ENCODE measurements at regions not wholly inside any gene's neighbourhood (a gene's known extent, or its start where the extent isn't known, plus 50 kb on each side); places are given as distances from the start of the nearest gene placed in this dataset.

- DNase-seq (ENCODE audit: low spot score), result no peak
Measured at GRCh38 chr14:82445810-82446570, 912.3 kb upstream of the SEL1L start.

DNA sequence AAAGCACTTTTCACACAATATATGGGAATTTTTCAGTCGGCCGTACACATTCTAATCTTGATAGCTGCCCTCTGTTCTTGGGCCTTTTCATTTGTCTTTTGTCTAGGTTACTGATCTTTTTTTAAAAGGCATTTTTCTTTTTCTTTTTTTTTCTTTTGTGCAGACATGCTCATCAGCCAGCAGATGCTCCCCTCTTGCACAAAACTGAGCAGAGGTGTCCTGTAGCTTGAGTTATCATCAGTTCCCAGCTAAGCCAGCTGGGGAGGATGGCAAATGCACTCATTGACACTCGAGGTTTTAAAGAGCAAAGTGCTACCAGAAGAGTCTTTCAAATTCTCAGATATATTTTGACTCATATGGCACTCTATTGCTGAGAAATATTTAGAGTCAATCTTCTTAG lies 913.9 kb upstream of the SEL1L start:
- no peak for DNase-seq (ENCODE audit: low spot score)

DNA sequence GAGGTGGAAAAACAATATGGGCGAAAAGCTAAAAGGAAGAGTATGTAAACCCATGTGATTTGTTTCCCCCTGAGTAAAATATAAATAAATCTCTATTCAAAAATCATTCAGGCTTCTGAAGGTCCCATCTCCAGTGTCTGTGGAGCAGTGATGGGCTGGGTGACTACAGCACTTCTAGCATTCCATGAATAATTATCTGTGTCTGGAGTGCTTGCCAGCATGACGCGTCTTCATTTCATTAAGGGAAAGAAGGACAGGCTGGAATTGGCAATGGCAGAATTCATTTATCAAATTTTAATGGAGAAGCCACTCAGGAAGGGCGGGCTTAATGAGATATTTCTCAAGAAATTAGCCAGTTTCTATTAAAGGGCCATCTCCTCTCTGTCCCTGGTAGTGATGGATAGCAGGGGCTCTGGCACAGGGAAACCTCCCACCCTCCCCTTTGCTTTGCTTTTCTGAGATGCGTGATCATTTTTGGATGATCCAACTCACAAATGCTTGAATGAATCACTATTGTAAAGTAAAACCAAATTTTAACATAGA lies 916.3 kb upstream of the SEL1L start:
- no peak for DNase-seq (ENCODE audit: low spot score)

- DNase-seq (ENCODE audit: low spot score), result no peak
Measured at GRCh38 chr14:82451675-82452074, 918.0 kb upstream of the SEL1L start.

- no peak for DNase-seq (ENCODE audit: low spot score)
Measured at GRCh38 chr14:82482345-82482744, 948.7 kb upstream of the SEL1L start.

DNA sequence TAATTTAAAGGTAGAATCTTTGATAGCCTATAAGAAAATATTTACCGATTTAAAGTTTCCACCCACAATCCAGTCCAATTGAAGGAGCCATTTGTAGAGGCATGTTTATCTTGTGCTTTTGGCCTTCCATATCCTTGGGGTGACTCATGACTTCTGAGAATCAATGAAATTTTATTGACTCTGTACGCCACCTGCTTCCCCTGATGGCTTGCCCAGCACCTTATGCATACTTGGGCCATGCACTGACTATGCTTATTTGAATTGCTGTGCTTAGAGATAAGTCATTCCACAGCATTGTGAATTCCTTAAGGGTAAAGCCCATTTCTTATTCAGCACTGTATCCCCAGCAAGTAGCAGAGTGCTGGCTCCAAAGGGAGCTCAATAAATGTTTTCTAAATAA lies 954.8 kb upstream of the SEL1L start:
- DNase-seq (ENCODE audit: low spot score), result no peak

DNA sequence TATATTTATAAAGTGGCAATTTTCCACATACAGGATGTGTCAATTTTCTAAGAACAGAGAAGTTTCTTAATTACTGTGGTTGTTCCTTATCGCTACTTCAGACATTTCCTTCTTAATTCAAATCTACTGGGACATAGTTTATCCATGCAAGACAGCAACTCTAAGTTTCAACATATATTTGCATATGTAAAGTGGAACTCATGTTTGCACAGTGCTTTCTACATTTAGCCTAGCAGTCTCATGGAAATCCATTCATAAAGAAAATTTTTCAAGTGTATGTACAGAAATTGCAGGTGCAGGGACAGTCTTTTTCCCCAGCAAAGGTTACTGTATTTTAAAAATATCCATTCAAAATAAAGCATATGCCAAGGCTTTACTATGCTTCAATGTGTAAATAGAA lies 956.7 kb upstream of the SEL1L start:
- no peak for DNase-seq (ENCODE audit: low spot score)

DNA sequence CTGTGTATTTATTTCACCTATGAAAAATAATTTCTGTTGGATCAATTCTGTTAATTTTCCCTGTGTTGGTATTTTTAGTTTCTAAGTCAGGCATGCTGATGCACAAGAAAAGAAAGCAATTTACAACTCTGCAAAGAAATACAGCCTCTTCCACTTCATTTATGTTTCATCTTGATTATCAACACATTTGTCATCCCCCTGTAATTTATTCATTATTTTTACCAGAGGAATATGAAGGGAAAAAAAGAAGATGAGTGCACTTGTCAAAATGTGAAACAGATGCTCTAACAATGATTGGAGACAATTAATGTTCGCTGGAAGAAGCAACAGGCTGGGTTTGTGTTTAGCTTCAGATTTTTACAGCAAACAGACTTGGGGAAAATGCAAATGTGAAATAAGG lies 958.5 kb upstream of the SEL1L start:
- DNase-seq (ENCODE audit: low spot score), result no peak

DNA sequence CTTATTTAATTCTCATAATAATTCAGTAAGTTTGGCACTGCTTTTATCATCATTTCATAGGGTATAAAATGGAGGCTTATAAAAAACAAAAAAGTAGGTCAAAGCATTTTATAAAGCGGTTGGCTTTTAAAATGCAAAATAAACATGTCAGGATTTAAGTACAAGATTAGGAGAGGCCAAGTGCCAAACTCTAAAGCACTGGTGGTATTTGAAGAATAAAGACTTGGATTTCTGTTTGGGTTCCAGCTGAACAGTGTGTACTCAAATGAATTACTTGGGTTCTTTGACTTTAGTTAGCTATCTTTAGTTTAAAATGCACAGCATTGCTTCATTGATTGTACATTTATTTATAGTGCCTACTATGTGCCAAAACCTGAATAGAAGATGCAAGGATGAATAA lies 966.6 kb upstream of the SEL1L start:
- no peak for DNase-seq (ENCODE audit: low spot score)

DNA sequence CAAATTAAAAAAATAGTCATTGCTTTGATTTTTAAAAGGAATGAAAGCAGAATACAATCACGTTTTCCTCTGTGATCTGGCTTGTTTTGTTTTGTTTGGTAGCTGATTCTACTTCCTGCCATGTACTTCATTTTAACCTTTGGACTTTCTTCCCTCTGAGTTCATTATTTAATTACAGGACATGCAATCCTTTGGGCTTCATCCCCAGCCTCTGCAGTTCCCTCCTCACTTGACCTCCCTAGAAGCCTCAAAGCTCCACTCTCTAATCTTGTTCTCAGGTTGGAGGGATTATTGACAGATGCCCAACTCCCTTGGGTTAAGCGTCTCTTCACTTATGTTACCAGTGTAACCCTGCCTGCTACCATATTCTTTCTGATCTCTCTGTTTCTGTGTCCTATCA lies 967.9 kb upstream of the SEL1L start:
- no peak for DNase-seq (ENCODE audit: low spot score)

DNA sequence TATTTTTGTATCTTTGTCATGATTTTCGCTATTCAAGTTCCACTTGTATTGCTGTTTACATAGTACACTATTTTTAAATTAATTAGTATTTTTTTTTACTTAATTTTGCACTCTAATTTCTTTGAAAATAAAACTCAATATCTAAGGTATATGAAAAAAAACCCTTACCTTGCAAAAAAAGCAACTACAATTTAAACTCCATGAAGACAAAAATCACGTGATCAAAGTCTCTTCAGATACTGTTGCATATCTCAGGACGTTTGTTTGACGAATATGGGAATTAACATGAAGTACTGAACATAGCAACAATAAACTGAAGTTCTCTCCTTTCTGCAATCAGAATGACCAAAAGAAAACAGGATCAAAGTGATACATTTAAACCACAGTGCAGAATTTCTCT lies 968.4 kb upstream of the SEL1L start:
- no peak for DNase-seq (ENCODE audit: low spot score)

DNA sequence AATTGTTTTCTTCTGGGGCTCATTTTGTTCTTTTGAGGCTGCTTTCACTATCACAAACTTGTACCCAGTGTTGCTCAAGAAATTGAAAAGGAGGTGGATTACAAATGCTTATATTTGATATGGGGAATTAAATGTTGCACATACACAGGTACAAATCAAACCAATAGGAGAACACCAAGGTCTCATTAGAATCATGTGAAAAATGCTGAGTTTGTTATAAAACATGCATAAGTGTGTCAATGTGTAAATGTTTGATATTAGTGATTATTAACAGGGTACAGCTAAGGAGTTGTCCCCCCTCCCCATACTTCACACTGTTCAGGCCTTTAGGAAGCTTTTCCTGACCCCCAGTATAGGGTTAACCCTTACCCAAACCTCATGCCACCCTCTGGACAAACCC lies 971.2 kb upstream of the SEL1L start:
- DNase-seq (ENCODE audit: low spot score), result no peak

GRCh38 chr14:82510007-82510406 lies 976.4 kb upstream of the SEL1L start:
- DNase-seq (ENCODE audit: low spot score), result no peak

GRCh38 chr14:82511399-82511798 lies 977.7 kb upstream of the SEL1L start:
- DNase-seq (ENCODE audit: low spot score), result no peak

DNA sequence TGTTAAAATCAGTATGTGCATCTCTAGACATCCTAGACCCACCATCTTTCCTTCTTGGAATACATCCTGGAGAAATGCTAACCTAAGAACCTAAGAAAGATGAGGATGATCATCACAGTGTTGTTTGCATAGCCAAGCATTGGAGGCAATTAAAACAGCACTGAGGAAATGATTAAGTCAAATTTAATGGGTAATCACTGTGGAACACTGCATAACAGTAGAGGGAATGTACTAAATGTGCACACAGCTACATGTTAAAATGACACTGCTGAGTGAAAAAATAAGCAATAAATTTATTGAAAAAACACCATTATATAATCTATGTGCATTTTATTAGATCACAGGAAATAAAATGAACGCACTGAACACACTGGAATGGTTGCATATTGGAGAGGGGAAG lies 987.1 kb upstream of the SEL1L start:
- no peak for DNase-seq (ENCODE audit: low spot score)

DNA sequence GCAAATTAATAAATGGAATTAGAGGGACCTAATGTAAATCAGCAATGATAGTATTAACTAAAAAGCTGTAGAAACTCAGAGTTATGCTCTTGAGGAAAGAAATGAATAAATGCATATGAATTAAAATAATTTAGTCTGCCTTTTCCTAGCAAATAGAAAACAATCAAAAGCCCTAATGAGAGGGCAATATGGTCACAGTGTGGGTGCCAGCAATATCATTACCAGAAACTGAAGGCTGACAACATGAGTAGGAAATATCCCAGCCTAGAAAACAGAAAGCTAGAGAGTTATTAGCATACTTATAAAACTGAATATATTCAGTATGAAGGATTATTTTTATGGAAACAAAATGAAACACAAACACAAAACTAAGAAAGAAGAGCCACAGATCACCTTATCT lies 987.5 kb upstream of the SEL1L start:
- DNase-seq (ENCODE audit: low spot score), result no peak

- no peak for DNase-seq (ENCODE audit: low spot score)
Measured at GRCh38 chr14:82528016-82528415, 994.4 kb upstream of the SEL1L start.

GRCh38 chr14:82533351-82533750 lies 999.7 kb upstream of the SEL1L start:
- DNase-seq (ENCODE audit: low spot score), result no peak

- no peak for DNase-seq (ENCODE audit: low spot score)
Measured at GRCh38 chr14:82536566-82536965, 1002.9 kb upstream of the SEL1L start.

DNA sequence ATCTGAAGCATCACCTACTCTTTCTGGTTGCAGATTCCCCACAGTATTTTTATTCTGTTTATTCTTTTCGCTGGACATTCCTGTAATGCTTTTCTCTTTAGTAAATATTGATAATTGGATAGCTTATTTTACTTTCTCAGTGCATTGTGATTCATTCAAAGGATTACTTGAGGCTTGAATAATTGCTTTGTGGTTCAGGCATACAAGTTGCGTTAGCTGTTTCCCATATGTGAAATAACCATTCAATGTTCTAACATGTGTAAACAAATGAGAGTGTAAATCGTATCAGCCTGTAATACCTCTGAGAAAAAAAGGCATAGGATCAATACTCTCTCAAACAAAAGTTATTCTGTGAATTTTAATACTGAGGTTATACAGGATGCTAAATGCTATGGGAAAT lies 1004.2 kb upstream of the SEL1L start:
- DNase-seq (ENCODE audit: low spot score), result no peak

DNA sequence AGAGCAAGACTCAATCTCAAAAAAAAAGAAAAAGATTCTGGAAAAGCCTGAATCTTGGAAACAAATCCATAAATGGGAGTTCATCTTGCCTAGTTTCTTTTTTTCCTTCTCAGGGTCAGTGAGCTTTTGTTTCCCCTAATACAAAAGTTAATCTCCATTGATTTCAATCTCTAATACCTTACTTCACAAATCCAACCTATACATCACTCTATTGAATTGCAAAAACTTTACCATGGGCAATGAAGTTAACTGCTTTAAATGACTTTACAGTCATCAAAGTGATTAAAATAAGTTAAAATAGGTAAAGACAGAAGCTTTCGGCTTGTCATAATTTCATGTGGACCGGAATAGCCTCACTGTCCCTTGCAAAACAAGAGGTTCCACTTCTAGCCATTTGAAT lies 1012.7 kb upstream of the SEL1L start:
- no peak for DNase-seq (ENCODE audit: low spot score)

DNA sequence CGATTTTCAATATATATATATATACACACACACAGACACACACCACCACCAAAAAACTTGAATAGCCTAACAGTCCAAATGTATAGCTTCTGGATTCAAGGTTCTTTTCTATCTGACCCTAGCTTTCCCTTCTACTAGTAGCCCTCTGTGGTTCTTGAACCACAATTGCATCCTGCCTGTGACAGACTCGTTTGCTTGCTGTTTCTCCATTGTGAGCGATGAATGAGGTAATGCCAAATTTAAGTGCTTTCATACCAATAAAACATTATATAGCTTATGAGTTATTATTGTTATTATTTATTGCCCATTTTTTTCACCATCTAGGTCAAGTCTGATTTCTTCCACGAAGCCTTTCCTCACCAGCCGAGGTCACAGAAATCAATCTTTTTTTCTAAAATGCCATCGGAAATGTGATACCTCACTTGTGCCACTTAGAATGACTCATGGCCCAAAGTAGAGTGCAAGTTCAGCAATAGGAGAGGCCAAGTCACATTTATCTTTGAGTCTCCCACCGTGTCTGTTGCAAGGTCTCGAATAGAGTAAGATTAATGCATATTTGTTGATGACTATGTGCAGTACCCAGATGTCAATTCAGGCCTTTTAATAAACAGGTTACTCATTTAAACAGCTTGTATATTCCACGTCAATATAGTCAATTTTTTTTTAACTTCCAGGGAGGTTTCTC lies 1015.8 kb upstream of the SEL1L start:
- no peak for DNase-seq (ENCODE audit: low spot score)

DNA sequence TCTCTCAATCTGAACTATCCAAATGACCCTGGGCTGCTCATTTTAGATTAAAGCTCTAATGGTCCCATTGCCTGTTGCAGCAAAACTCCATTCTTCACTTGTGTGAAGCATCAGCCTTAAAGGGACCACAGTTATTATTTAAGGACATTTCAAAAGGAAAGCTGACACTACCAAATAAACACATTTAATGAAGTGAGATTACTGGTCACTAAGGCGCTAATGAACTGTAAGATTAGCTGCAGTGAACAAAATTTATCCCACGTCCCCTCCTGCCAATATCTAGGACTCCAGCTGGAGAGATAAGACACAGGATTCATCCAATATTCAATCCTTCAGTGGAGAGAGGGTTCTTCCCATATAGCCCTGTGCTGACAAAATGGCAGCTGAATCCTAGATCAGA lies 1029.2 kb upstream of the SEL1L start:
- DNase-seq (ENCODE audit: low spot score), result no peak

GRCh38 chr14:82565825-82566224 lies 1032.2 kb upstream of the SEL1L start:
- DNase-seq (ENCODE audit: low spot score), result no peak

All from CD4-positive, alpha-beta T cell treated with Interleukin-6 at 100 ng/mL for 8 hours (primary cell).